Adrenal gland (tissue), 5 donors: ENCODE measurements at regions not wholly inside any gene's neighbourhood (a gene's known extent, or its start where the extent isn't known, plus 50 kb on each side); places are given as distances from the start of the nearest gene placed in this dataset.

ENCODE experiments used
- POLR2A ChIP-seq, 2 donors: fragments of 450-650 bp; IDR thresholded peaks; one replicate each; pipeline ENCODE4 v1.6.1; 2017; ENCODE audit warnings: antibody characterized with exemption in 2 of 2, mild to moderate bottlenecking in 2 of 2, moderate library complexity in 1 of 2
- TF ChIP-seq, protein P1 (sequence below), 6 experiments: fragments of 450-650 bp in 4 of 6; fragments of 200-600 bp in 2 of 6; sonication (generic) in 1 of 6; IDR thresholded peaks; 1 replicate in 5 of 6; 2 replicates in 1 of 6; pipeline versions ENCODE4 v1.5.1 to v1.8.0; 2016 to 2021; ENCODE audit warnings: antibody characterized with exemption in 6 of 6, mild to moderate bottlenecking in 2 of 6, moderate library complexity in 1 of 6
- donor health status: DM: no; HTN: no; CAD: no.

DNA sequence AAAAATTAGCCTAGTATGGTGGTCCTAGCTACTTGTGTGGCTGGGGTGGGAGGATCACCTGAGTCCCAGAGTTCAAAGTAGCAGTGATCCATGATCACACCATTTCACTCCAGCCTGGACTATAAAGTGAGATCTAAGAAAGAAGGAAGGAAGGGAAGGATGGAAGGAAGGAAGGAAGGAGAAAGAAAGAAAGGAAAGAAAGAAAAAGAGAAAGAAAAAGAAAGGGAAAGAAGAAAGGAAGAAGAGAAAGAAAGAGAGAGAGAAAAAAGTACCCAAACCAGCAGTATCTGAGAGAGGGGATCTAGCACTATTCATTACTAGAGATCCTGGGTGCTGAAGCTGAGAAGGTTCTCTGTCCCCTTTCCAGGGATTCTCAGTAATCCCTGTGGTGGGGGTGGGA lies 197.8 kb downstream of the CD83 start:
- TF ChIP-seq, protein P1, sequence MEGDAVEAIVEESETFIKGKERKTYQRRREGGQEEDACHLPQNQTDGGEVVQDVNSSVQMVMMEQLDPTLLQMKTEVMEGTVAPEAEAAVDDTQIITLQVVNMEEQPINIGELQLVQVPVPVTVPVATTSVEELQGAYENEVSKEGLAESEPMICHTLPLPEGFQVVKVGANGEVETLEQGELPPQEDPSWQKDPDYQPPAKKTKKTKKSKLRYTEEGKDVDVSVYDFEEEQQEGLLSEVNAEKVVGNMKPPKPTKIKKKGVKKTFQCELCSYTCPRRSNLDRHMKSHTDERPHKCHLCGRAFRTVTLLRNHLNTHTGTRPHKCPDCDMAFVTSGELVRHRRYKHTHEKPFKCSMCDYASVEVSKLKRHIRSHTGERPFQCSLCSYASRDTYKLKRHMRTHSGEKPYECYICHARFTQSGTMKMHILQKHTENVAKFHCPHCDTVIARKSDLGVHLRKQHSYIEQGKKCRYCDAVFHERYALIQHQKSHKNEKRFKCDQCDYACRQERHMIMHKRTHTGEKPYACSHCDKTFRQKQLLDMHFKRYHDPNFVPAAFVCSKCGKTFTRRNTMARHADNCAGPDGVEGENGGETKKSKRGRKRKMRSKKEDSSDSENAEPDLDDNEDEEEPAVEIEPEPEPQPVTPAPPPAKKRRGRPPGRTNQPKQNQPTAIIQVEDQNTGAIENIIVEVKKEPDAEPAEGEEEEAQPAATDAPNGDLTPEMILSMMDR (IDR thresholded peaks at IDR 0.05) = no peak
- no peak for TF ChIP-seq POLR2A (IDR thresholded peaks at IDR 0.05)
